HG02678 (cell line): ENCODE measurements at regions not wholly inside any gene's neighbourhood (a gene's known extent, or its start where the extent isn't known, plus 50 kb on each side); places are given as distances from the start of the nearest gene placed in this dataset.

Experiments used
- ATAC-seq: cut with Tn5 transposase; IDR thresholded peaks from one replicate; pipeline ENCODE4 v1.9.1; 2021; ENCODE audit warnings: mild to moderate bottlenecking, moderate library complexity; ENCODE audit not compliant: unreplicated experiment

DNA sequence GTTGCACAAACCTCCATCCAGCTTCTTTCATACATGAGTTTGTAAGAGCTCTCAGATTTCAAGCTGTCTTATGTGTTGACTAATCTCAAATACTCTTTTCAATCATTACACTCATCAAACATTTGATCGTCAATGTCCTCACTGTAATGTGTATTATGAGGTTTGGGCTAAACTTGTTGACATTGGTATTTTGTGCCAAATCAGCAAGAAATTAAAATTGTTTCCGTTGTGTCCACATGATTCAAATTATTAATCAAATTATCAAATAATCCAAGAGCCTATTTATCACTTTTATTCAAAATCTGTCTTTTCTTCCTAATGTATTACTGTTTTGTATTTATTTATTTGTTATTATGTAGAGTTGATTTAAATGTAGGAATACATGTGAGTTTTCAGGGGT lies 283.4 kb downstream of the GAS1 start:
- ATAC-seq = no peak

DNA sequence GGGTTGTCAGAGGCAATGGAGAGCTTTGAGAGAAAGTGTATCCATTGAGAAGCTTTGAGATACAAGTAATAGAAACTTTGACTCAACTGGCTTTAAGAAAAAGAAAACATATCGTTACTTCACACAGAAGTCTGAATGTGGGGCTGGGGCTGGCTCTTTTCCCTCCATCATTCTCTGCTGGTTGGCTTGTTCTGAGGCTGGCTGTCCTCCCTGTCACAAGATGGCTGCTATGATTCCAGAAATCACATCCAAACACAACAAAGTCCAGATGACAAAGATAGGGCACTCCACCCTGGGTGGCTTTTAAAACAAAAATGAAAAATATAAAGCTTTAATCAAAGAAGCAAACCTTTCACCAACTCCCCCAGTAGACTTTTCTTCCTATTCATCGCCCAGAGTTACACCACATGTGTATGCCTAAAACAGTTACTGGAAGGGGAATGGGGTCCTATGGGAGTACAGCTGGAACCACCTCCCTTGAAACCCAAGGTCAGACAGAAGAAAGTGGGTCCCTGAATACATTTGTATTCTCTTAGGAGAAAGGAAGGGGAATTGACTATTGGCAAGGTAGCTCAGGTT lies 284.3 kb downstream of the GAS1 start:
- ATAC-seq = no peak

DNA sequence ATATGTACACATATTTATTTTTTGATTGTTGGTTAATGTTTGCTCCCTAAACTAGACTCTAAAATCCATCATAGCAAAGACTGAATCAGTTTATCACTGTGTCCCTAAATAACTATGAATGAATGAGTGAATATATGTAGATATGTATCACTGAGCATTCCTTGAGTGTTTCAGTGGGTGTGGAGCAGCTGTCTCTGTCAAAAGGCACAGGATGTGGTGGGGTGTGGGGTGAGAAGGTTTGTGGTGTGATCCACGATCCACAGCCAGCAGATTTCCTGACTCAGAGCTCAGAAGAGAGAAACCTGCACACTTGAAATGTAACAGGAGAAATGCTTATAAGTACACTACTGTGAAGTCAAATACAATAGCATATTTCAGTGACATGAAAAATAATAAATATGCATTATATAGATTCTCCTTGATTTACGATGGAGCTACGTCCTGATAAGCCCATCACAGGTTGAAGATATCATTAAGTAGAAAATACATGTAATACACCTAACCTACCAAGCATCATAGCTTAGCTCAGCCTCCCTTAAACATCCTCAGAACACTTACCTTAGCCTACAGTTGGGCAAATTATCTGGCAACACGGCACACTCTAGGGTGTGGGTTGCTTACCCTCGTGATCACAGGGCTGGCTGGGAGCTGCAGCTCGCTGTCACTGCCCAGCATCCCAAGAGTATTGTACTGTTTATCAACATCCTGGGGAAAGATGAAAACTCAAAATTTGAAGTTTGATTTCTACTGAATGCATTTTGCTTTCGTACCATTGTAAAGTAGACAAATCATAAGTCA lies 287.0 kb downstream of the GAS1 start:
- ATAC-seq = no peak

DNA sequence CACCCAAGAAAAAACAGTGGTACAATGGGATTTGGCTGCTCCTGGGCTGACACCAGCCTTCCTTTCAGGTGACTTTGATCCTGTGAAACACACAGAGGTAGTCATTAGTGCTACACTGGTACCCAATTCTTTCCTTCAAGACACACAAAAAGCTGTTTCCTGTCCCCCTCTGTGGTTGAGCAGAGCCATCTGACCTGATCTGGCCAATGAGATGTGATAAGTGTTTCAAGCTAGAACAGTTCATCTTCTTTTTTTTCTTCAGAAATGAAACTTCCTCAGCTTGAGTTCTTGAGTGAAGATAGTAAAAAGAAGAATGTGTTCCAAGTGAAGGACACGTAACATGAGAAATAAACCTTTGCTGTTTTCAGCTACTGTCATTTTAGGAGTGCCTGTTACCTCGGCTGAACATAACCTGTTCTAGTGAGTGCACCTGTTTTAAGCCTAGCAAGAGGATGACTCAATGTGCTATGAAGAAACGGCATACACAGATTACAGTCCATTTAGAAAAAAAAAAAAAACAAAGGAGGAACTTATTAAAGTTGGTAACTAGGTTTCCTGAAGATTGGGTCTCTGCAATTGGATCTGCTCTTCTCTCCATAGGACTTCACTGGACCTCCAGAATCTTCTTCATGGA lies 287.8 kb downstream of the GAS1 start:
- no peak for ATAC-seq

DNA sequence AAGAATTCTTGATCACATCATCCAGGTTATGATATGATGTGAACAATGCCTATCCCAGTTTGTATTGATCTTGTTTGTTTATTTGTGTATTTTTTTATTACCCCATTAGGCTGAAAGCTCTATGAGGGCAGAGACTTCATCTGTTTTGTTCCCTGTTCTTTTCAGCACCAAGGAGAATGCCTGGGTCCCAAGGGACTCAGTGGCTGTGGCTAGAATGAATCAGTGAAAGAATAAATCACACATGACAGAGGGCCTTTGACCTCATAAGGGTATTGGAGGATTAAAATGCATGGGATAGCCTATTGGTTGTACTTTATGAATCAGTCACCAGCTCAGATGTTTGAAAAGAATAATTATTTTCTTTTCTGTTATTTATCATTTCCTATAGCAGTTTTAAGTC lies 292.2 kb downstream of the GAS1 start:
- ATAC-seq = no peak

DNA sequence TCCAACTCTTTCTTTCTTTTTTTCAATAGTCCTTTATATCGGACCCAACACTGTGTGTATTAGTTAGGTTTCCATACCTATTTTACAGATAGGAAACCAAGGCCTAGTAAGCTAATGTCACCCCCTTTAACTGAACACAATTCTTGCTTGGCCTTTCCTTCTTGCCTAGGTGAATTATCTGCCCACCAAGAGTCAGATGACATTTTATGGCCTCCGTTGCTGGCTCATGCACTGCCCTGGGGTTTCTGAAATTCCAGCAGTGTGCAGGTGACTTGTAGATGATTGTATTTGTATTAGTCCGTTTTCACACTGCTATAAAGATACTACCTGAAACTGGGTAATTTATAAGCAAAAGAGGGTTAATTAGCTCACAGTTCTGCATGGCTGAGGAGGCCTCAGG lies 293.8 kb downstream of the GAS1 start:
- ATAC-seq = no peak

DNA sequence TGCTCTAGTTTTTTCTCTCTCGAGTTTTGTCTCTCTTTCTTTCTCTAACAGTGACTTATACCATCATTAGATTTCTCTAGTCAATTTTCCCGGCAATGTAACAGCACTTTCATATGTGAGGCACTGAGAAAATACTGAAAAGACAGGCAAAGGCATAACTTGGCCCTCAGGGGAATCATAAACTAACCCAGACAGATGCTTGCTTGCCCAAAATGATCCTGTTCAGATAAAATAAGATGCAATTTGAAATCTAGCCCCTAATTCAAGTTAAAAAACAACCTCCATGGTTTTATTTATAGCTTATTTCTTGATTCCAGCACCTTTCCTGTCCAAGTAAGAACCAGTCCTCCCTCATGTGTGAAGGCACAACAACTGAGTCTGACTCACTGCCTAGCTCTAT lies 294.6 kb downstream of the GAS1 start:
- no peak for ATAC-seq

DNA sequence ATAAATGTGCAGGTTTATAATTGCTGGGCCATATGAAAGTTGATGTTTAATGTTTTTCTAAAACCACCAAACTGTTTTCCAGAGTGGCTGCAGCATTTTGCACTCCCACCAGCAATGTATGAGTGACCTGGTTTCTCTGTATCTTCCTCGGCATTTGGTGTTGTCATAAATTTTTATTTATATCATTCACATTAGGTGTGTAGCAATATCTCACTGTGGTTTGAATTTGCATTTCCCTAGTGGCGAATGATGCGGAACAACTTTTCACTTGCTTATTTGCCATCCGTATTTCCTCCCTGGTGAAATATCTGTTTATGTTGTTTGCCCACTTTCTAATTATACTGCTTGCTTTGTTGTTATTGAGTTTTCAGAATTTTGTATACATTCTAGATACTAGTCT lies 295.7 kb upstream of the TUT7 start:
- no peak for ATAC-seq

DNA sequence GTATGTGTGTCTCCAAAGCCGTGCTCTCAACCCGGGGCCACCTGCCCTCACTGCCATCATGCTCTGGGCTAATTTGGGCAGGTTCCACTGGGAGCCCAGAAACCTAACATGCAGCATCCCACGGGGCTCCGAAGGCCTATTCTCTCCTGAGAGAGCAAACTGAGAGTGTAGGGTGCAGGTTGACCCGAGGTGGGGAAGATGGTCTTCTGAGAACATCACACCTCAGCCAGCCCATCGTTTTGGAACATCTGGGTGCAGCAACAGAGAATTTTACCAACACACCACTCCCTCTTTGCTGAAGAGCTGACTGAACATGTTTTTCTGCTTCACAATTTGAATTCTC lies 294.6 kb upstream of the TUT7 start:
- no peak for ATAC-seq

DNA sequence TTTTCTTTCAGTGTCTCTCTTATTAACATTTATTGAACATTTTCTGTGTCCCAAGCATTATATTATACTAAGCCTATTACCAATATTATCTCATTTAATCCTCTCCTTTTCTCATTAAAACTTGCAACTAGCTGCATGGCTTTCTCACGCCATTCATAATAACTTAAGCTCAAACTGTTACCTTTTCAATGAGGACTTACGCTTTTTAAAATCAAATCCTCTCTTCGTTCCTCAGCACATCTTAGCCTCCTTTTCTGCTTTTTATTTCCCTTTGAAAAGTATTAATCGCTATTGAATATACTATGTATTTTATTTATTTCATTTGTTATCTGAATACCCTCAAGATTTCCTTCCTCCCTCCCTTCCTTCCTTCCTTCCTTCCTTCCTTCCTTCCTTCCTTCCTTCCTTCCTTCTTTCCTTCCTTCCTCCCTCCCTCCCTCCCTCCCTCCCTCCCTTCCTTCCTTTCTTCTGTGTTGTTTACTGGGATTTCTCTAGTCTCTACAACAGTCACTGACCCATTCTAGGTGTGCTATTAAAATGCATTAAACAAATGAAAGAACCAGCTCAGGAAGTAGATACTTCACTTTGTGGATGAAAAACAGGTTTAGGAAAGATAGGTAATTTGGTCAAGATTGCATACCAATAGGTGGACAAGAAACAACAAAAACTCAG lies 294.1 kb upstream of the TUT7 start:
- ATAC-seq = no peak

DNA sequence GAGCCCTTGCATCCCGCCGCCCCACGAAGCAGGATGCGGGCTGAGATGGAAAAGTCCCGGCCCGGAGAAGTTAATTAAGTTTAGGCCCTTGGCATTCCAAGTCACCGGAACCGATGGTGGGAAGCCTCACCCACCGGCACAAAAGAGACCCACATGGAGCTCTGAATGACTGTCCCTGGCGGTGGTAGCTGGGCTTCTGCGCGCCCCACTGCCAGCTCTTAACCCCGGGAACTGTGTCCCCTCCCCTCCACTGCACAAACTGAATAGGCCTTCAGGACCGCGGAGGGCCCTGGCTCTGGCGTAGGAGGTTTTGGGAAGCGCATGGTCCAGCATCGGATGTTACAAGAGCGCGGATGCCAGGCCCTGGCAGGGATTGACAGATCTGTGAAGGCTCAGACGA lies 291.1 kb upstream of the TUT7 start:
- no peak for ATAC-seq

DNA sequence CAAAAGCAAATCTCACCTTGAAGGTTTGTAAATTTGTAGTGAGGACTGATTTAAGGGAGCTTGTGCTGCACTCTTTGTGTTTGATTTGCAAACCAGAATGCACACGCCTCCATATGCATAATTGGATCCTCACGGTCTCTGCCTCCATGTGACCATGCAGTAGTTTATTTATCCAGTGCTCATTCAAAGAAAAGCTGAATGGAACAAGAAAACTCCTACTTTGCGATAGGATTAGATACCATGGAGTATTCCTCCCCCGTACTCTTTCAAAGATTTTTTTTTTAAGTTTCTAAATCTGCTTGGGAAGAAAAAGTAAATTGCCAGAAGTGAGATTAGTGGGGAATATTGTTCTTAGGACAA lies 290.4 kb upstream of the TUT7 start:
- no peak for ATAC-seq

DNA sequence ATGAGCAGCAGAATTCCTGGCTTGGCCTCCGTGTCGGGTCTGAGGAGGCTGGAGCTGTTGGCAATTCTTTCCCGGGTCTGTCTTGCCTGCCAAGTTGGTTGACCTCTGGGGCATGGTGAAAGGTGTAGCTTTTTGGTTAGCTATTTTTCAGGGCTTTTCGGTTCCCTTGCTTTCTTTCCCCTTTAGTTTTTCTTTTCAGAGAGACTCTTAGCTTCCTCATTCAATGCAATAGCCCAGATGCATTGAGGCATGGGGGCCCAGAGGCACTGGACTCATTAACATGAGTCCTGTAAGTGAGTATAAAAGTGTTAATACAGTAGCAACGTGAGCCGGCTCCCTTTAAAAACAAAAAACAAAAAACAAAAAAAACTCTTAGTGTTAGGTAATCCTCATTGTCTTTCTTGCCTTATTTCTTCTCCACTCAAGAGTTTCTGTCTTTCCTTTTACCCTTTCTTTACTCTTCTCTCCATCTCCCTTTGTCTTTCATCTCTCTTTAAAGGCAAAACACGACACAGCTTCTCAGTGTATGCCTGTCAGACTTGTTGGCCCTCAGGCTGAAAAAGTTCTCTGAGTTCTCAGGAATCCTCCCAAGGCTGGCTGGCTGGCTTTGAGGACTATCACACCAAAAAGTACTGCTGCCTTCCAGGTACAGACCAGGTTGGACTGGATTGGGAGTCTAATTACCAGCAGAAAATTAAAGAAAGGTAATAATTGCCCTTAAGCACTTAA lies 289.9 kb upstream of the TUT7 start:
- no peak for ATAC-seq

DNA sequence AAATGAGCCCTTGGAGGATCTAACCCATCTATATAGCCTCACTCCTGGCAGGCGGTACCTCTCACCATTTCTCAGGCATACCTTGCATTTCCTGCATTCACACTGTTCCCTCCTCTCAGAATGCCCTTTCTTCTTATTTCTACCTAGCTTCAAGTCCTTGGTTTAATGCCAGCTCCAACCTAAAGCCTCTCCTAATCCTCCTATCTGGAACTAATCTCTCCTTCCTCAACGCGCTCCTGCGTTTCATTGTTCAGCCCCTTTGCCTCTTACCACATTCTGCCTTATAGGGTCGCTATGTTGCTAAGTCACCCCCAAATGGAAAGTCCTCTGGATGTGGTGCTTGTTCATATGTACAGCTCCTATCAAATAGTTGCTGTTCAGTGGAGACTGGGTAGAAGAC lies 288.5 kb upstream of the TUT7 start:
- no peak for ATAC-seq

DNA sequence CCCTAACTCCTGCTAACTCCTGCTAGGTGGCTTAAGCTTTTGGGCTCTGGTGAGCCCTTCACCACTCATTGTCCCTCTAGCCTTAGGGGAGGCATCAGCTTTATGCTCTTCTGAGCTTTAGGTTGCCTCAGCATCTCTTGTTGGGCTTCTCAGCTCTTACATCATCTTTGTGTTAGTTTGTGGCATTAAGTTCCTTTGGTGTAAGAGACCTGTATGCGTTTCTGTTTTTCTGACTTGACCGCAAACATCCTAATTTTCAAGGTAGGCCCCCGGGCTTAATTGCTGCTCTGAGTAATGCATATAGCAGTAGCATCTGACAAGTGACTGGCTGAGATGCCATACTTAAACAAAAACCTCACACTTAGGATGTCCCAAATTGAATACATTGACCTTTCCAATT lies 287.8 kb upstream of the TUT7 start:
- ATAC-seq = no peak

DNA sequence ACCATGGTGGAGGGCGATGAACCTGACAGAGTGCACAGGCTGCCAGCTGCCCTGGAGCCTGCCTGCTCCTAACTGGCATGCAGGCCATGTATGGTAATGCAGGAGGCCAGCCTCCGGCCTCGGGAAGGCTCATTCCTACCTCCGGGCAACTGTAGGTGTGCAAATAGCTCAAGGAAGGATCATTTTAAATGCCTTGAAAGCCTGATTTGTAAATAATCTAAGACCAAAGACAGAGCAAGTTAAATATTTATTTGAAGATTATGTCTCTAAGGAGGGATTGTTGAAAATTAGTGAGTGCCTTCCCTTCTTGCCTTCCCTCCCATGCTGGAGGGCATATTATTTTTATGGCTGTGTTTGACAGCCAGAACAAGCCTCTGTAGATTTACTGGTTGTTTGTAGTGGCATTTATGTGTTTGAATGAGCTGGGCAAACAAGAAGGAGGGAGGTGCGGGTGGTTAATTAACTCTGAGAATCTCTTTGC lies 285.7 kb upstream of the TUT7 start:
- no peak for ATAC-seq

DNA sequence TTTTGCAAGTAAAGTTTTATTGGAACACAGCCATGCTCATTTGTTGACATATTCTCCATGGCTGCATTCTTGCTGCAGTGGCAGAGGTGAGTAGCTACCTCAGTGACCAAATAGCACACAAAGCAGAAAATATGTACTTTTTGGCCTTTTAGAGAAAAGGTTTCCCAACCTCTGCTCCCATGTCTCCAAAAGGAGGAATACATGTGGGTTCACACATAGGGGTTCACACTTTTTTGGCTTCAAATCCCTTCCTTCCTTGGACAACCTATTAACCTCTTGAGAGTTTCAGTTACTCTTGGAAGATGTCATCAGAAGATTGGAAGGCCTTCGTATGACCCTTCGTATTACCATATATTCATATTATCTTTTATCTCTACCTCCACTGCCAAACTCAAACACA lies 285.1 kb upstream of the TUT7 start:
- no peak for ATAC-seq

DNA sequence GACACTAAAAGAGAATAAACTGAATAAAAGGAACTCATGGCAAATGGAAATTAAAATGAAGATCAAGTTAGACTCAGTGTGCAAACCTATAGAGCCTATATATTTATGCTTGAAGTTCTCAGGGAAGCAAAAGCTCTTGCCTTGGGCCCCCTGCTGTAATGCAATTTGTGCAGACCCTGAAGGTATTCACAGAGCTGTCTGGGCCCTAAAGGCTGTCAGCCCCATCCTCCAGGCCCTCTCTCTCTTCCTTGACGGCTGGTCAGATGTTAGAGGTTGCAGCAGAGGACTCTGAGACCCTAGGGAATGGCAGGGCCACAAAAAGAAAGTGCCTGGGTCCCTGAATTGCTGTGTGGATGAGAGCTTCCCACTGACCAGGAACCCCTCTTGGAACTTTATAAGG lies 283.9 kb upstream of the TUT7 start:
- no peak for ATAC-seq

DNA sequence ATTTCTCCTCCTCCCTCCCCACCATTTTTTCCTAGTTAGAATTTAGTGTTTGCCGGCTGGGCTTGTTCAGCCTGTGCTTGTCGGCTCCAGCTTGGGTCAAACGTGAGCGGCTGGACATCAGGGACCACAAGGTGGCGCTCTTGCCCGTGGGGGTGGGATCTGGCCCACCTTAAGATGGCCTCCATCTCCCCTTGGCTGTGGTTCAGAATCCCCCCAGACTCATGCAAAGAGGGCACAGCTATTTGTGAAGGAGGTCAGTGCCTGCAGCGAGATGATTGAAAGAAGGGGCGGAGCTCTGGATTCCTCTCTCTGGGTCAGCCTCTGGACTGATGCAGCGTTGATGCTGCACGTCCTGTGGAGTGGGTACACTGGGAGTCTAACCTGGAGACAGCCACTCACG lies 283.3 kb upstream of the TUT7 start:
- no peak for ATAC-seq

DNA sequence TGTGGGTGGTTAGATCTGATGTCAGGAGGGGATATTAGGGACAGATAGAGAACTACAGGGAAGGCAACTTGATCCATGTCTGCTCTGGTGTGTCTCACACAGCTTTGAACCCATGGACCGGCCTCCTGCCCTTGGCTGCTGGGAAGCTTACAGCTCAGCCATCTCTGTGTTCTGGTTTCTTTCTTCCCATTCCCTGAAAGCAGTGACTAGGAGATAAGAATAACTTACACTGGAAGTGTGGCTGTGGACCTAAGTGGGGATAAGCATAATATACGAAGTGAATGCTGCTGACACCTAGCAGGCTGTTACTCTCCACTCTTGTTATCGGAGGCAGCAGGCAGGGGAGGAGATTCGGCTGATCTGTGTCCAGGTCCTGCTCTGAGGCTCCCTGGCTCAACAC lies 282.3 kb upstream of the TUT7 start:
- ATAC-seq = no peak

DNA sequence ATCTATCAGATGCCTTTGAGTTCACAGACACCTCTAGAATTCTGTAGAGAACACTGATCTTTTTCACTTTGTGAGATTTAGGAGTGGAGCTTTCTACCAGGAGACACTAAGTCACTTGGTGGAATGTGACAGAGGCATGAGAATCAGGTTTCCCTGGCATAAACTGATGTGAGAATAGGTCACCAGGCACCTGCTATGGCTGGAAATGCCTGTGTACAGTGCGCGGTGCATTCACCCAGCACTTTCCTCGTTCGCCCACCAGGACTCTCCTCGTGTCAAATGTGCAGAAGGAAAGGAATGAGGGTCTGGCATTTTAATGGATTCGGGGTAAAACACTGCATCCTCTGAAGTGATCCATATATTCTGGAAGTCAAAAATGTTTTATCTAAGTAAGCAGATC lies 281.8 kb upstream of the TUT7 start:
- ATAC-seq = no peak
